Gastroesophageal sphincter (tissue), 3 donors: ENCODE measurements at regions not wholly inside any gene's neighbourhood (a gene's known extent, or its start where the extent isn't known, plus 50 kb on each side); places are given as distances from the start of the nearest gene placed in this dataset.

ENCODE experiments used
- CTCF ChIP-seq, 4 experiments: fragments of 200-600 bp in 2 of 4; fragments of 450-650 bp in 2 of 4; sonication (generic) in 1 of 4; IDR thresholded peaks; one replicate each; pipeline ENCODE4 v1.5.1; 2017 to 2019; ENCODE audit warnings: antibody characterized with exemption in 4 of 4, mild to moderate bottlenecking in 2 of 4, moderate library complexity in 2 of 4
- EP300 ChIP-seq: sonication (generic); formaldehyde crosslinking; IDR thresholded peaks from one replicate; pipeline ENCODE4 v1.6.1; 2017; ENCODE audit warnings: antibody characterized with exemption, mild to moderate bottlenecking
- POLR2A ChIP-seq, 2 donors: fragments of 450-650 bp; IDR thresholded peaks; one replicate each; pipeline ENCODE4 v1.6.1; 2017; ENCODE audit warnings: antibody characterized with exemption in 2 of 2, mild to moderate bottlenecking in 2 of 2, moderate library complexity in 1 of 2
- POLR2AphosphoS5 ChIP-seq: sonication (generic); formaldehyde crosslinking; IDR thresholded peaks from one replicate; pipeline ENCODE4 v1.6.1; 2017; ENCODE audit warnings: antibody characterized with exemption

GRCh38 chr10:29199339-29199738, 89.5 kb upstream of the LYZL1 start:
- TF ChIP-seq CTCF (IDR thresholded peaks at IDR 0.05) (no peak), POLR2A (IDR thresholded peaks at IDR 0.05) (no peak), POLR2AphosphoS5 (no peak), EP300 (no peak)
